Activated CD4-positive, alpha-beta T cell treated with anti-CD3 and anti-CD28 coated beads, Interleukin-2, amount 10 ng/mL, durations not matched to agents 24 days and 14 days (primary cell): ENCODE measurements at regions not wholly inside any gene's neighbourhood (a gene's known extent, or its start where the extent isn't known, plus 50 kb on each side); places are given as distances from the start of the nearest gene placed in this dataset.

Experiments used
- DNase-seq: peaks from one replicate; pipeline ENCODE4 v3.0.0; 2022
- H3K27ac Mint-ChIP-seq: one replicate; pipeline ENCODE4 v1.8.0; 2022; ENCODE audit warnings: mild to moderate bottlenecking, mixed read lengths
- H3K27me3 Mint-ChIP-seq: one replicate; pipeline ENCODE4 v1.8.0; 2022; ENCODE audit warnings: mixed read lengths
- H3K36me3 Mint-ChIP-seq: one replicate; pipeline ENCODE4 v1.8.0; 2022; ENCODE audit warnings: low read depth, mild to moderate bottlenecking, mixed read lengths
- H3K4me1 Mint-ChIP-seq: one replicate; pipeline ENCODE4 v1.8.0; 2021; ENCODE audit warnings: mixed read lengths
- H3K4me3 Mint-ChIP-seq: one replicate; pipeline ENCODE4 v1.8.0; 2022; ENCODE audit warnings: mild to moderate bottlenecking, moderate library complexity, mixed read lengths
- H3K9me3 Mint-ChIP-seq: one replicate; pipeline ENCODE4 v1.8.0; 2021; ENCODE audit warnings: mixed read lengths
- intact Hi-C: fragments of 100-400 bp; cut with micrococcal nuclease; formaldehyde crosslinking; loops from one replicate; pipeline ENCODE4 v1.15.1; 2023

DNA sequence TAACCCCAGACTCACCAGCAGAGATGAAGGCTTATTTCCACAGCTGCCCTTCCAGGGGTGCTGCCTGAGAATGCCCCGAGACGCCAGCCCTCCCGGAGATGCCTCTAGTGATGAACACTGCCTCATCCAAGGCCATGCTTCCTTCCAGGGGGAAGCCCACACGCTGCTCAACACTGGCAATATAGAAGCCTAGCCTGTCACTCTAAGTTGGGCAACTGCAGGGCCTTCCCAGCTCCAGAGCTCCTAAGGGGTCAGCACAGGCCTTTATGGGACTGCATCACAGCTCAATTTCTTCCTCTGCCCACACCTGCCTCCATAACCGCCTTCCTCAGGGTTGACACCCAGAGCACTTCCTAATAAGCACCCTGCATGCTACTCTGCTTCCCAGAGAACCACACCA is 217.7 kb downstream of the ABHD5 start:
- H3K4me1 Mint-ChIP-seq: no peaks in the 10 kb centered on the region
- H3K27me3 Mint-ChIP-seq: peaks cover 10% of the 10 kb centered on the region
- DNase-seq: no peak
- H3K4me3 Mint-ChIP-seq: no peak overlapping the region
- no peak overlapping the region for H3K27ac Mint-ChIP-seq
- intact Hi-C loops: no loop called here
- no peaks in the 10 kb centered on the region for H3K9me3 Mint-ChIP-seq
- no peaks in the 10 kb centered on the region for H3K36me3 Mint-ChIP-seq

DNA sequence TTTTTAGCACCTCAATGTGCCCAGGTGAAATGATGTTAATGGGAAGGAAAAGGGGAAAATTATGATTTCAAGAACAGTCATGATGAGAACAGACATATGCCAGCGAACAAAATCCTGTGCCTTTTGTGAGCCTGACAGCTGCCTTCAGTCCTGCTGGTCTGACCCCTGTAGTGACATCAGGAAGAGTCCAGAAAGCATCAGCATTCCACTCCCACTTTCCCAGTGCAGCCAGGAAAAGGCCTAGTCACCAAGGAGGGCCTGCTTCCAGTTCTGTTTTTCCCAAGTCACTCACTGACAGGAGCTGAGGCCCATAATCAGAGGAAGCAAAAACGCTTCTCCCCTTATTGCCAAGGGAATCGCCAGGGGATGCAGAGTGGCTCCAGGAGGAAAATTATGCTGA is 218.4 kb downstream of the ABHD5 start:
- intact Hi-C loops: no loop called here
- no peaks in the 10 kb centered on the region for H3K4me1 Mint-ChIP-seq
- no peak for DNase-seq

DNA sequence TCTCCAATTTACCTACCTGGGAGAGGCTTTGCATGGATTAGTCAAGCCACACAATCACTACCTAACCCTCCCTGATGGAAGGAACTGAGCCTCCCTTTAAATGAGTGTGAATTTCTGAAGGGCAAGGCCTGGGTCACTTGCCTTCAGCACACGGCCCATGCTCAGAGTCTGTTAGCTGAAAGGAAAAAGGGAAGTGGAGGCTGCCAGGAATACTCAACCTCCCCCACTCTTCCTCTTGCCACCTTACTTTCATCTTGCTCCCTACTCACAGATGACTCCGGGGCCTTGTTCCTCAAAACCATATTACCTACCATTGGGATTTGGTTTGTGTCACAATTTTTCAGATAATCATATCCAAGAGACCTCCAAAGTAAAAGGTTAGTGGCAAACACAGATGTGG is 220.0 kb downstream of the ABHD5 start:
- no peaks in the 10 kb centered on the region for H3K9me3 Mint-ChIP-seq
- H3K4me1 Mint-ChIP-seq: no peaks in the 10 kb centered on the region
- H3K36me3 Mint-ChIP-seq: no peaks in the 10 kb centered on the region
- intact Hi-C loops: no loop called here
- H3K27ac Mint-ChIP-seq: no peak overlapping the region
- no peak for DNase-seq
- peaks cover 4% of the 10 kb centered on the region for H3K27me3 Mint-ChIP-seq
- no peak overlapping the region for H3K4me3 Mint-ChIP-seq

More for the DNA sequence above, 218.4 kb downstream of the ABHD5 start:
- H3K4me3 Mint-ChIP-seq: no peak overlapping the region
- no peaks in the 10 kb centered on the region for H3K36me3 Mint-ChIP-seq
- H3K27me3 Mint-ChIP-seq: peaks cover 5% of the 10 kb centered on the region
- no peak overlapping the region for H3K27ac Mint-ChIP-seq
- H3K9me3 Mint-ChIP-seq: no peaks in the 10 kb centered on the region

DNA sequence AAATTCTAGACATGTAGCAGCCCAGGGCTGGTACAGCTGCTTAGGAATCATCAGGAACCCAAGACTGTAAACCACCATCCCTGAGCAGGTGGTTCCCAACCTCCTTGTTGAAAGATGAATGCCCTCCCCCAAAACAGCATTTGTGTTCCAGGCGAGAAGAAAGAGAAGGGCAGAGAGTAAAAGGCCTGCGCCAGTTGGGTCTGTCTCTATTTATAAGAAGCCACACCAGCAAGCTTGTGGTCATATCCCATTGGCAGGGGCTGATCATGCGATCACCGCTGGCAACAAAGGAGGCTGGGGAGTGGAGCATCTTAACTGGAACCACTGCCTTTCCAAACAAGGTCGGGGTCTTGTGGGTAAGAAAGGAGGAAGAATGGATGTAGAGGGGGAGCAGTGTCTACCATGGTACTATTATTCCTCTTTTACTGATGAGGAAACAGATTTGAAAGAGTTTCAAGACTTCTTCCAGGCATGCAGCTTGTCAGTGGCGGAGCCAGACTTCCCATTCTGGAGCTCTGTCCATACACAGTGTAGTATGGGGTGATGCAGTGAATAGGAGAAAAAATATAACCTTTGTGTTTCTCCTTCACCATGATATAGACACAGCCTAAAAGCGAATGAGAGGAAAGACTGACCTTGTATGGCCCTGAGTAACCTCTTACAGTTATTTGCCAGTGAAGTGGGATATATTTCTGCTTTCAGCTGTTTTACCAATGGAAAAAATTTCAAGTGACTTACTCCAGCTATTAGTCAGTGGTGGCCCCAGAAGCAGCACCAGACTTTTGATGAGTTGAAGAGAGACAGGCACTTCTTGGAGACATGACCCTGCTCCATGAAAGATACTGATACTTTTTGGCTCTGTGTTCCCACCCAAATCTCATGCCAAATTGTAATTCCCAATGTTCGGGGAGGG is 222.6 kb downstream of the ABHD5 start:
- intact Hi-C loops: no loop called here
- DNase-seq: no peak
- H3K9me3 Mint-ChIP-seq: no peaks in the 10 kb centered on the region
- no peak overlapping the region for H3K27ac Mint-ChIP-seq
- H3K27me3 Mint-ChIP-seq: peaks cover 4% of the 10 kb centered on the region
- no peak overlapping the region for H3K4me3 Mint-ChIP-seq
- H3K36me3 Mint-ChIP-seq: no peaks in the 10 kb centered on the region
- no peaks in the 10 kb centered on the region for H3K4me1 Mint-ChIP-seq

DNA sequence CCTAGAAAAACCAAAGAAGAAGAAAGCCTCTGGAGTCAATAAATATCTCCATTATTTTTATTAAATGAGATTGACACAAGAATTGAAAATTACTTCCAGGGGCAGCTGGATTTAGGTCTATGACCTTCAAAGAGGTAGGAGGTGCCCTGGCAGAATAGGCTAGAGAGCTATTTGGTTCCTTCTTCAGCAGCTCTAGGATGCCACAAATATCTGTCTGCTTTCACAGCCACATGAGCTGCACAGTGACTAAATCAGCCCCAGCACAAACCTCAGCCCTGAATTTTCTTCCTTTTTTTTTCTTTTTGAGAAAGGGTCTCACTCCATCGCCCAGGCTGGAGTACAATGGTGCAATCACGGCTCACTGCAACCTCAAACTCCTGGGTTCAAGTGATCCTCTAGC is 223.5 kb downstream of the ABHD5 start:
- DNase-seq: no peak
- intact Hi-C loops: no loop called here
- H3K9me3 Mint-ChIP-seq: no peaks in the 10 kb centered on the region
- no peak overlapping the region for H3K27ac Mint-ChIP-seq
- H3K36me3 Mint-ChIP-seq: no peaks in the 10 kb centered on the region
- peaks cover 4% of the 10 kb centered on the region for H3K27me3 Mint-ChIP-seq
- no peak overlapping the region for H3K4me3 Mint-ChIP-seq
- no peaks in the 10 kb centered on the region for H3K4me1 Mint-ChIP-seq

DNA sequence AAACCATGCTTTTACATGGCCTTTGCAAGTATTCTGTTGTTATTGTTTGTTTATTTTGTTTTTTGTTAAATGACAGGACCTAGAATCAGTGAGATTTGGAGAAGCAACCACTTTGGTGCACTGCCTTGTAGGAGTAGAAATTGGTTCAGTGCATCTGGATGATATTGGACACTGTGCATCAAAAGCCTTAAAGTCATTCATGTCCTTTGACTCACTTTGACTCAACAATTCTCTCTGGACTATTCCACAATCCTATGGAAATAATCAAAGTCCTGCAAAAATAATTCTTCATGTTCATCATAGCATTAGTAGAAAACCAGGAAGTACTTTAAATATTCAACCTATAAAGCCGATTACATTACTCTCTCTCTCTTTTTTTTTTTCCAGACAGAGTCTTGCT is 224.8 kb downstream of the ABHD5 start:
- H3K36me3 Mint-ChIP-seq: no peaks in the 10 kb centered on the region
- H3K4me1 Mint-ChIP-seq: no peaks in the 10 kb centered on the region
- H3K4me3 Mint-ChIP-seq: no peak overlapping the region
- intact Hi-C loops: no loop called here
- H3K27me3 Mint-ChIP-seq: peaks cover 8% of the 10 kb centered on the region
- no peaks in the 10 kb centered on the region for H3K9me3 Mint-ChIP-seq
- no peak for DNase-seq
- H3K27ac Mint-ChIP-seq: no peak overlapping the region

DNA sequence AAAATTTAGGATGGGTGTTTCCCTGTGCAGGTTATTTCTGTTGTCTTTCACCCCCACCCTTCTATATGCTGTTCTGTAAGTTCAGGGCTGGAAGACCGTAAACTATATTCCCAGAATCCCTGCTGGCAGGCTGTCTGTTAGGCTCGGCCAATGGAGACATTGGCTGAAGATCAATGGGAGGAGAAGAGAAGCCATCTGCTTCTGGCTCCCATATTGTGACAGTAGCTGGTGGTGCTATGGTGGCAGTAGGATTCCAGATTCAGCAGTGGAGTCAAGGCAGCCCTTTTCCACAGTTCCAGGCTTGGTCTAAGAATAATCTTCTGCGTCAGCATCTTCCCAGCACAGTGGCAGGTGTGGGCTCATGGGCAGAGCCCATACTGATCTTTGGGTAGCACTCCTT is 226.6 kb downstream of the ABHD5 start:
- Mint-ChIP-seq H3K9me3 (no peaks in the 10 kb centered on the region), H3K27me3 (peaks cover 12% of the 10 kb centered on the region), H3K4me1 (no peaks in the 10 kb centered on the region), H3K27ac (no peak overlapping the region), H3K36me3 (no peaks in the 10 kb centered on the region), H3K4me3 (no peak overlapping the region)
- no peak for DNase-seq
- intact Hi-C loops: no loop called here

DNA sequence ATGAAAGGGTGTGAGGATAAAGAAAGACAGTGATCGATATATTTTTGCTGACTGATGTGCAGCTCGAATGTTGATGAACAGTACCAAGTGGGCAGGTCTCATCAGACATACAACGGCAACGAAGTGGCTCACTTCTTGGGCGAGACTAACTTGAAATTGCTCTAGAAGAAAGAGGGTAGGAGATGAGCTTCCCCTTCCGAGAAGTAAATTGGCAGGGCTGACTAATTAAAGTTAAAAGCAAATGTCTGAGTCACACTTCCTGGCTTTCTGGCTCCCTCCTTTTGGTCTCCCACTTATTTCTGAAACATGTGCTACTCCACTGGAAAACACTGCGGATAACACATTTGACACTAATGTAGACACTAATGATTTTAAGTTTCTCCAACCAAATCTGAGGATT is 228.3 kb downstream of the ABHD5 start:
- intact Hi-C loops: no loop called here
- Mint-ChIP-seq H3K9me3 (no peaks in the 10 kb centered on the region), H3K27ac (no peak overlapping the region), H3K4me3 (no peak overlapping the region), H3K4me1 (no peaks in the 10 kb centered on the region), H3K27me3 (peaks cover 23% of the 10 kb centered on the region), H3K36me3 (no peaks in the 10 kb centered on the region)
- DNase-seq: no peak

DNA sequence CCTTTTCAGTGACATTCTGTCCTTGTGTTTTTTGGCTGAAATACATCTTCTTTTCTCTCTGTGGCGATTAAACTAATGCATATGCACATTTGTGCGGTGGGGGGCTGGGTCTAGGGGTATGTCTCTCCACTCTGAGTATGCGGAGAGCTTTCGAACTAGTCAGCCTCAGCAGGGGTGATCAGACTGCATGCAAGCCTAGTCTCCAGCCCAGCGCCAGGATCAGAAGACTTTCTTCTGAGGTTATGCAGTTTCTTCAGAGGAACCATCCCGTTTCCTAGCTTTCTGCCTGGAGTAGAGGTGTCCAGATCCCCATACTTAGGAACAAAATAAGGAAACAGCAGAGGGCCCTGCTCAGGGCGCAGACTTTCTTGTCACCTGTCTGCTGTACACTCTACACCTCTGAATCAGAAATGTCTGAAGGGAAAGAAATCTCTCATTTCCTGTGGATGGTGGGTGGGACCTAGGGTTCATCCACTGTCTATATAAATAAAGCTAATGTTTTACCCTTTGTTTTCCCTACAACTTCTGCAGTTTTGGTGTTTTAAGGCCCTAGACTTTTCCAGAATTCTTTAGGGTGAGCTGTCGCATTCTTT is 230.4 kb downstream of the ABHD5 start:
- no peaks in the 10 kb centered on the region for H3K4me1 Mint-ChIP-seq
- H3K4me3 Mint-ChIP-seq: no peak overlapping the region
- peaks cover 30% of the 10 kb centered on the region for H3K27me3 Mint-ChIP-seq

DNA sequence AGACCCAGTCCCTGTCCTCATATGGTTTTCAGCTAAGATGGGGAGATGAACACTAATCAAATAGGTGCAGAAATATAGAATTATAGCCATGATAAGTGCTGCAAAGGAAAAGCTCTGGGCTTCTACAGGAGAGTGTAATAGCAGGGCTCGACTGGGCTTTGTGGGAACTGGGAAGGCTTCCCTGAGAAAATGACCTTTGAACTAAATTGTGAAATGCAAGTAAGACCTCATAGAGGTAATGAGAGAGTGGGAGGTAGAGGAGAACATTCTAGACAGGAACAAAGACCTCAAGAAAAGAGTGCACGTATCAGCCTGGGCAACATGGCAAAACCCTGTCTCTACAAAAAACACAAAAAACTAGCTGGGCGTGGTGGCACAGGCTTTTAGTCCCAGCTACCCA is 231.6 kb downstream of the ABHD5 start:
- Mint-ChIP-seq H3K9me3 (no peaks in the 10 kb centered on the region), H3K4me1 (no peaks in the 10 kb centered on the region), H3K27ac (no peak overlapping the region), H3K36me3 (no peaks in the 10 kb centered on the region), H3K27me3 (peaks cover 30% of the 10 kb centered on the region), H3K4me3 (no peak overlapping the region)
- DNase-seq: no peak
- intact Hi-C loops: no loop called here

More for the DNA sequence above, 230.4 kb downstream of the ABHD5 start:
- Mint-ChIP-seq H3K9me3 (no peaks in the 10 kb centered on the region), H3K27ac (no peak overlapping the region), H3K36me3 (no peaks in the 10 kb centered on the region)
- no peak for DNase-seq
- intact Hi-C loops: no loop called here

DNA sequence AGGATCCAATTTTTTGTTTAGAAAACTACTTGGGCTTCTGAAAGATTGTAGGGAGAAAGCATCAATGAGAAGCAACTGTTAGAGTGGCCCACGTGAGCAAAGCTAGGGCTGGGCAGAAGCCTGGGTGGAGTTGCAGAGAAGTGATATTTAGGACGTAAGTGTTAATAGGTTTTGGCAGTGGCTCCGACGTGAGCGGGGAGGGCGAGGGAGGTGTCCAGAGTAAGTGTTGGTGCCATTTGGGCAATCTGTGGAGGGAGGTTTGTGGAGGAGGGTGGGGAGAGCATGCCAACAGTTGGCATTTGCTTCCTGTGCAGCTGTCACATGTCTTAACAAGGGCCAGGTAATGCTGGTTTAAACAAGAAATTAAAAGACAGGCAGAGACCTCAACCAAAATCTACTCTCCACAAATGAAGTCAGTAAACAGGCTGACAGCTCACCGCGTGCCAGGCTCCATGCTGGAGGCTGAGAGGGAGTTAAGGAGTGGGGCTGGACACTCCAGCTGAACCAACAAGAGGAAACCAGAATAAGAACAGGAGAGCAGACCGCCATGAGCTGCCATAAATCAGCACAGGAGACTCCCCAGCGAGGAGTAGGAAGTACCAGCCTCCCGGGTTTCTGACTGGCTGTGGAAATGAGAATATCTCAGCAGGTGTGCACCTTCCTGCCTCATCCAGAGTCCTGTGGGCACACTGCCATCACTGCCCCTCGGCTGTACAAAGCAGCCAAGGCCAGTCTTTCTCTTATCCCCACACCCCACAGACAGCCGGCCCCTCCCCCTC is 232.6 kb downstream of the ABHD5 start:
- Mint-ChIP-seq H3K4me1 (no peaks in the 10 kb centered on the region), H3K36me3 (no peaks in the 10 kb centered on the region), H3K4me3 (no peak overlapping the region), H3K27ac (no peak overlapping the region), H3K9me3 (no peaks in the 10 kb centered on the region), H3K27me3 (peaks cover 30% of the 10 kb centered on the region)
- intact Hi-C loops: no loop called here
- no peak for DNase-seq

DNA sequence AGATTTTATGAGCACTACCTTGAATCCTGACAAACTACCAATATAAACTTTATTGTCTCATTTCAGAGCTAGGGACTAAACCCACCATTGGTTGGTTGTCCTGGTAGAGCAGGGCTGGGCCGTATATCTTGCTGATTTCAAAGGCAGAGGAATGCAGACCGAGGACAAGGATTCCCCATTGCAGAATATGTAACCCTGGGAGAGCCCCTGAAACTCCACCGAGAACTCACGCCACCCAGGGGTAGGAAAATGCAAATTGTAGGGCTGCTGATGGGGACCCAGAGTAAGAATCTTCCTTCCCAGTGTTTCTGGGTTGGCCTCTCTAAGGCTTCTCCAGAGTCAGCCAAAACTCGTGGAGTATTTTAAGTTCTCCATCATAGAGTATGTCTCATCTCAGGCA is 235.3 kb downstream of the ABHD5 start:
- intact Hi-C loops: no loop called here
- Mint-ChIP-seq H3K4me3 (no peak overlapping the region), H3K27me3 (peaks cover 26% of the 10 kb centered on the region), H3K27ac (no peak overlapping the region), H3K9me3 (no peaks in the 10 kb centered on the region), H3K36me3 (no peaks in the 10 kb centered on the region), H3K4me1 (no peaks in the 10 kb centered on the region)
- DNase-seq: no peak

DNA sequence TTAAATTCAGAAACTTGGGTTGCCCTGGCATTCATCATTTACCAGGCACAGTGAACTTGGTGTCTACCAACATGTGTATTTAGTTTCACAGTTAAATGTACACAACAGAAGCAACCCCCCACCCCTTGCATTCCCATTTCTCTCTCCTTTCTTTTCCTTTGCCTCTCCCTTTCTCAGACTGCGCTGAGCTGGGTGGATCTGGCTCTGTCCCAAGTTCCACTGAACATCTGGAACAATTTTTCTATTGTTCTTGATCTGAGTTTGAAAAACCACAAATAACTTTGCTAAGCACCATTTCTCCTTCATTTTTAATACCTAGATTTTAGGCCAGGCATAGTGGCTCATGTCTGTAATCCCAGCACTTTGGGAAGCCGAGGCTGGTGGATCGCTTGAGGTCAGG is 242.2 kb downstream of the ABHD5 start:
- Mint-ChIP-seq H3K4me1 (no peaks in the 10 kb centered on the region), H3K9me3 (peaks cover 6% of the 10 kb centered on the region), H3K36me3 (no peaks in the 10 kb centered on the region), H3K27me3 (peaks cover 20% of the 10 kb centered on the region), H3K27ac (no peak overlapping the region), H3K4me3 (no peak overlapping the region)
- intact Hi-C loops: no loop called here
- DNase-seq: no peak

DNA sequence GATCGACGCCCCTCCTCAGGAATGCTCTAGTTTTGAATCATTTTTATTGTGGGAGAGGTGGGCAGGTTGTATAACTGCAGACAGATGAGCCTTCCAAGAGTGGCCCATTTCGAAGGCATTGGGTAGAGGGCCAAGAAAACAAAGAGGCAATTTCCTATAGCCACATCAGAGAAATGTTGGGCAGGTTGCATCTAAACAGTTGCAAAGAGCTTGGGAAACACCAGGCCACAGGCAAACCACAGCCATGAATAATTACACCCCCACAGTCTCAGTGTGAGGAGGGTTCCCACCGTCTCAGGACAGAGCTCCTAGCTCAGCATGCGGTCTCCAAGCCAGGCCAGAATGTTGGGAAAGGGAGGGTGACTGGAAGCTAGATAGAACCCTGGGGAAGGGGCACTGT is 257.3 kb downstream of the ABHD5 start:
- peaks cover 8% of the 10 kb centered on the region for H3K27me3 Mint-ChIP-seq
- no peak overlapping the region for H3K27ac Mint-ChIP-seq
- peaks cover 4% of the 10 kb centered on the region for H3K9me3 Mint-ChIP-seq
- intact Hi-C loops: no loop called here
- no peak overlapping the region for H3K4me3 Mint-ChIP-seq
- no peak for DNase-seq
- H3K36me3 Mint-ChIP-seq: no peaks in the 10 kb centered on the region
- peaks cover 17% of the 10 kb centered on the region for H3K4me1 Mint-ChIP-seq
